Calu3 (cell line): ENCODE measurements at regions not wholly inside any gene's neighbourhood (a gene's known extent, or its start where the extent isn't known, plus 50 kb on each side); places are given as distances from the start of the nearest gene placed in this dataset.

Experiments used
- BruUV-seq: library from RNA; stranded (reverse); fragments of 400-500 nt; replicated peaks from 2 replicates; lab custom pipeline; 2021; lab: Mats Ljungman, UMichigan
- CTCF ChIA-PET: fragments of 300-600 bp; sonication (Branson Sonifier 250); formaldehyde crosslinking; loops from one replicate; lab custom pipeline; 2022; ENCODE audit warnings: antibody characterized with exemption; lab: Charles Lee
- DNase-seq: peaks from one replicate; pipeline ENCODE4 v3.0.0; 2022
- H3K27ac Mint-ChIP-seq: one replicate; pipeline ENCODE4 v1.8.0; 2022; ENCODE audit warnings: mixed read lengths; ENCODE audit not compliant: unreplicated experiment
- H3K27me3 Mint-ChIP-seq: one replicate; pipeline ENCODE4 v1.8.0; 2022; ENCODE audit warnings: mixed read lengths; ENCODE audit not compliant: unreplicated experiment
- H3K36me3 Mint-ChIP-seq: one replicate; pipeline ENCODE4 v1.8.0; 2022; ENCODE audit warnings: mild to moderate bottlenecking, moderate library complexity, mixed read lengths; ENCODE audit not compliant: insufficient read depth, unreplicated experiment
- H3K4me1 Mint-ChIP-seq: one replicate; pipeline ENCODE4 v1.8.0; 2022; ENCODE audit warnings: mild to moderate bottlenecking, low read depth, mixed read lengths; ENCODE audit not compliant: unreplicated experiment
- H3K4me3 Mint-ChIP-seq: one replicate; pipeline ENCODE4 v1.8.0; 2022; ENCODE audit warnings: mild to moderate bottlenecking, low read depth, moderate library complexity, mixed read lengths; ENCODE audit not compliant: unreplicated experiment
- H3K9me3 Mint-ChIP-seq: one replicate; pipeline ENCODE4 v1.8.0; 2022; ENCODE audit warnings: low read depth, mixed read lengths; ENCODE audit not compliant: unreplicated experiment
- CTCF ChIP-seq: fragments of 200-600 bp; IDR thresholded peaks from one replicate; pipeline ENCODE4 v1.8.0; 2022; ENCODE audit warnings: antibody characterized with exemption; ENCODE audit not compliant: unreplicated experiment
- intact Hi-C: fragments of 100-400 bp; cut with micrococcal nuclease; formaldehyde crosslinking; loops from one replicate; pipeline ENCODE4 v1.10.0; 2022; ENCODE audit not compliant: unreplicated experiment

GRCh38 chr18:60112369-60112768 lies 212.6 kb downstream of the PMAIP1 start:
- no TSS peak for BruUV-seq
- no peak for DNase-seq
- H3K36me3 Mint-ChIP-seq: no peaks in the 10 kb centered on the region
- H3K4me1 Mint-ChIP-seq: peaks cover 3% of the 10 kb centered on the region
- CTCF ChIA-PET: no interaction called here
- H3K9me3 Mint-ChIP-seq: peaks cover 3% of the 10 kb centered on the region
- H3K4me3 Mint-ChIP-seq: no peak overlapping the region
- intact Hi-C loops: no loop called here
- no peak overlapping the region for H3K27ac Mint-ChIP-seq
- no peaks in the 10 kb centered on the region for H3K27me3 Mint-ChIP-seq
- no peak for TF ChIP-seq CTCF

- no peak for DNase-seq
- Mint-ChIP-seq H3K36me3 (no peaks in the 10 kb centered on the region), H3K9me3 (peaks cover 3% of the 10 kb centered on the region), H3K4me3 (no peak overlapping the region), H3K4me1 (no peaks in the 10 kb centered on the region), H3K27me3 (no peaks in the 10 kb centered on the region), H3K27ac (no peak overlapping the region)
- CTCF ChIA-PET: no interaction called here
- no peak for TF ChIP-seq CTCF
- no TSS peak for BruUV-seq
- intact Hi-C loops: no loop called here
Observed at GRCh38 chr18:60111525-60111924, 211.7 kb downstream of the PMAIP1 start.

- no peak for DNase-seq
- TF ChIP-seq CTCF: no peak
- H3K27ac Mint-ChIP-seq: no peak overlapping the region
- CTCF ChIA-PET: no interaction called here
- no TSS peak for BruUV-seq
- no peaks in the 10 kb centered on the region for H3K27me3 Mint-ChIP-seq
- peaks cover 3% of the 10 kb centered on the region for H3K9me3 Mint-ChIP-seq
- H3K4me3 Mint-ChIP-seq: no peak overlapping the region
- no peaks in the 10 kb centered on the region for H3K4me1 Mint-ChIP-seq
- H3K36me3 Mint-ChIP-seq: no peaks in the 10 kb centered on the region
- intact Hi-C loops: no loop called here
Observed at GRCh38 chr18:60110836-60111235, 211.0 kb downstream of the PMAIP1 start.

- Mint-ChIP-seq H3K9me3 (peaks cover 3% of the 10 kb centered on the region), H3K27ac (no peak overlapping the region)
- CTCF ChIA-PET: no interaction called here
Observed at GRCh38 chr18:60100778-60101177, 201.0 kb downstream of the PMAIP1 start.

More at GRCh38 chr18:60100778-60101177, 201.0 kb downstream of the PMAIP1 start:
- no TSS peak for BruUV-seq
- no peaks in the 10 kb centered on the region for H3K27me3 Mint-ChIP-seq
- H3K36me3 Mint-ChIP-seq: no peaks in the 10 kb centered on the region
- intact Hi-C loops: no loop called here
- no peak overlapping the region for H3K4me3 Mint-ChIP-seq
- peaks cover 7% of the 10 kb centered on the region for H3K4me1 Mint-ChIP-seq
- DNase-seq: no peak
- no peak for TF ChIP-seq CTCF
